Endometrium (tissue), 2 donors: ENCODE measurements at regions not wholly inside any gene's neighbourhood (a gene's known extent, or its start where the extent isn't known, plus 50 kb on each side); places are given as distances from the start of the nearest gene placed in this dataset.
"Not testable (repeated sequence)": the region's sequence is repeated elsewhere in the genome, so short reads cannot be mapped to it uniquely, and the experiment has no call there.

Source experiments
- FAIRE-seq: peaks from 2 replicates; lab custom pipeline; 2012; peaks lifted over from hg19 to GRCh38; lab: Jason Lieb, UNC
- donor health status: control.
- donor health status: control.

DNA sequence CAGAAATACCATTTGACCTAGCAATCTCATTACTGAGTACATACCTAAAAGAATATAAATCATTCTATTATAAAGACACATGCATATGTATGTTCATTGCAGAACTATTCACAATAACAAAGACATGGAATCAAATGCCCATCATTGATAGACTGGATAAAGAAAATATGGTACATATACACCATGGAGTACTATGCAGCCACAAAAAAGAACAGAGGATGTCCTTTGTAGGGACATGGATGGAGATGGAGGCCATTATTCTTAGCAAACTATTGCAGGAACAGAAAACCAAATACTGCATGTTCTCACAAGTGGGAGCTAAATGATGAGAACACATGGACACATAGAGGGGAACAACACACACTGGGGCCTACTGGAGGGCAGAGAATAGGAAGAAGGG, 124.5 kb upstream of the GOT2 start:
- not testable (repeated sequence) for FAIRE-seq

DNA sequence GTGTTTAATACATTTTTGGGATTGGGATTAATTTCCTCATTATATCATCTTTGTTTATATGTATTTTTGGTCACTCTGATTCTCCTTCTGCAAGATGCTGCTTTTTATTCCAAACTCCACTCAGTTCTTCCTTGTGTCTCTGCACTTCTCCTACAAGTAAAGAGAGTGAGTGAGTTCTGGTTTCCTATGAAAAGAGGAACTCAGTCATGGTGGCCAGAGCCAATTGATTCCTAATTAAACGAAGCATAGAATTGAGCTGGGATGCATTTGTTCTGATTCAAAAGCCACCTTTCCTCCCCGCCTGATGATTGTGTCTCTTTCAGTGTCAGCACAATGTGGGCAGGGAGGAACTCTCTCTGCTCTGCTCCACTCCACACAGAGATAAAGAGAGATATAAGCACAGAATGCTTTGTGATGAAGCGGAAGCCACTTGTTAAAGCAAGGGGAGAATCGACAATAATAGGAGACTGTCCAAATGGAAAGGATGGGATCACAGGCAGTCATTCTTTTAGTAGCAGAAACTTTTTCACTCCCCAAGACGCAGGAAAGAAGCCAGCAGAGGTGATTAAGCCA, 121.3 kb upstream of the GOT2 start:
- no peak for FAIRE-seq

- no peak for FAIRE-seq
Measured at GRCh38 chr16:58853854-58854791, 120.0 kb upstream of the GOT2 start.

DNA sequence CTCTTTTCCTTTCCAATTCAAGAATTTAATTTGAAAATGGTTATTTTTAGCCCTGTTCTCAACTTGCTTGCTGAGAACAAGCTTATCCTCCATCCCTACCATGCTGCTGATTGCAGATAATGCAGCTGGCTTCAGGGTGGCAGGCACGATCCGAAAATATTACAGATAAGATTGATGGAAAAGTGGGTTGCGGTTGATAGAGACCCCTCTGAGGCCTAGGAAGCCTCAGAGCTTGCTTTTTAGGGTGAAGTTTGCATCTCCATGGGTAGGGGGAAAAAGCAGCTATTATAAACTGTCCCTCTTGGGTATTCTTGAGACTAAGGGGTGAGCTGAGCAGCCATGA, 116.5 kb upstream of the GOT2 start:
- FAIRE-seq: no peak

- FAIRE-seq: peak; percentile 80
Measured at GRCh38 chr16:58850019-58850677, 116.0 kb upstream of the GOT2 start.

- no peak for FAIRE-seq
Measured at GRCh38 chr16:58848662-58849002, 114.5 kb upstream of the GOT2 start.

GRCh38 chr16:58847902-58848661, 114.0 kb upstream of the GOT2 start:
- FAIRE-seq: no peak

DNA sequence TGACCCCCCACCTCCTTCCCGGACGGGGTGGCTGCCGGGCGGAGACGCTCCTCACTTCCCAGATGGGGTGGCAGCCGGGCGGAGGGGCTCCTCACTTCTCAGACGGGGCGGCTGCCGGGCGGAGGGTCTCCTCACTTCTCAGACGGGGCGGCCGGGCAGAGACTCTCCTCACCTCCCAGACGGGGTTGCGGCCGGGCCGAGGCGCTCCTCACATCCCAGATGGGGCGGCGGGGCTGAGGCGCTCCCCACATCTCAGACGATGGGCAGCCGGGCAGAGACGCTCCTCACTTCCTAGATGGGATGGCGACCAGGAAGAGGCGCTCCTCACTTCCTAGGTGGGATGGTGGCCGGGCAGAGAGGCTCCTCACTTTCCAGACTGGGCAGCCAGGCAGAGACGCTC, 112.1 kb upstream of the GOT2 start:
- FAIRE-seq: not testable (repeated sequence)

DNA sequence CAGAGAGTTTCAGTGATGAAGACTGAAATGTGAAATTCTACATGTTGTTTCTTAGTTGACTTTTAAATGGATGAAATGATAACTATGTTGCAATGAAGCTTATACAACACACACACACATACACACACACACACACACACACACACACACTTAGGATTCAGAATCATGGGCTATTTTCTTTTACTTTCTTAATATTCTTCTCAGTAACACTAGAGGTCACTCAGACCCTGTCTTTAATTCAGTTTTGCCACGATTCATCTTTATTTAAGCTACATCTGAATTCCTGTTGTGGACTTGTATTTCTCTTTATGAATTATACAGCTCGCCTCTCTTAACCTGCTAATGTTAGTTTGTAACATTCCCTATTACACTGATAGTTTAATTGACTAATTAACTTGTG, 109.6 kb upstream of the GOT2 start:
- FAIRE-seq: peak; percentile 76

GRCh38 chr16:58842746-58843145, 108.6 kb upstream of the GOT2 start:
- FAIRE-seq: no peak

DNA sequence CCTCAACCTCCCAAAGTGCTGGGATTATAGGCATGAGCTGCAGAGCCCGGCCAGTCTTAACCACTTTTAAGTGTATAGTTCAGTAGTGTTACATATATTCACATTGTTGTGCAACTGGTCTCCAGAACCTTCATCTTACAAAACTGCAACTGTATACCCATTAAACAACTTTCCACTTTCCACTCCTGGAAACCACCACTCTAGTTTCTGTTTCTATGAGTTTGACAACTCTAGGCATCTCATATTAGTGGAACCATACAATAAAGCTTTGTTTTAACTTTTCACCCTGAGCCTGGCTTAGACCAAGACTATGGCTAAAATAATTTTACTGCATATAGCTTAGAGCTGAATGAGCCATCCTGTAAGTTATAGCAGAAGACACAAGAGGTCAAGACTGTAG, 108.0 kb upstream of the GOT2 start:
- no peak for FAIRE-seq

- FAIRE-seq: no peak
Measured at GRCh38 chr16:58837950-58838349, 103.8 kb upstream of the GOT2 start.

DNA sequence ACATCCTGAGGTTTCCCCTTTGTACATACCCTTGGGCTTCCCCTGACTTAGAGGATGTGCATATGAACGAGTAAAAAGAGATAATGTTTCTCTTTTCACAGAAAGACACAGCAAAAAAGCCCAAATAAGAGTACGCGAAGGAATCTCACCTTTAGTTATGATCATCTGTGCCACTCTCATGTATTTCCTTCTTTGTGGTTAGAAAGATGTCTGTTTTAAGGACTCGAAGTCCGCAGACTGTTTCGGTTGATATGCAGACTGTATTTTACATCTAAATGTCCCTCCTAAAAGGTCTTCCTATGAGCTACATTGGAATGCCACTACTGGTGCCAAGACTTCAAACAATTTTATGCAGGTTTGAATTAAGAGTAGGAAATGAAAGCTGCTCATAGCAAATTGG, 102.3 kb upstream of the GOT2 start:
- FAIRE-seq: no peak

DNA sequence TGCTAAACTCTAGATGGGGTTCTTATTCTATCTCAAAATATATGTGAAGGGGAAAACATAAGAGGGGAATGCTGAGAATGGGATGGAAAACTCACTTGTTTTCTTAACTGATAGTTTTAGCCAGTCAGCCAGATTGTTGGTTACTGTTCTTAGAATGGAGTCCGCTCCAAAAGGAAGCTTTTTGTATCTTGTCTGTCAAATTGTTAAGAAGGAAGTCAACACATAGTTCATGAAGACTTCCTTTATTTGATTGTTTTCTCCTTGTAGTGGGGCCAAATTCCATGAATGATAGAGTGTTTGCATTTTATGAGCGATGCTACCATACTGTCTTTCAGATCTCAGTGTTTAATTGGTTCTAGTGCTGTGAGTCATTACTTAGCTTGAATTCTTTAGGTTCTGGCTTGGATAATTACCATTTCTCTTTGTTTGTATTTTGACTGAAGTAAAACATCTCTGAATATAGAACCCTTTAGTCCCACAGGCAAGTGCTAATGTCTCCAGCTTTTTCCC, 98.3 kb upstream of the GOT2 start:
- FAIRE-seq: no peak

- FAIRE-seq: no peak
Measured at GRCh38 chr16:58831386-58831785, 97.3 kb upstream of the GOT2 start.

GRCh38 chr16:58828901-58829545, 94.9 kb upstream of the GOT2 start:
- FAIRE-seq: peak; percentile 73

GRCh38 chr16:58824201-58824600, 90.1 kb upstream of the GOT2 start:
- no peak for FAIRE-seq

GRCh38 chr16:58821886-58822285, 87.8 kb upstream of the GOT2 start:
- FAIRE-seq: no peak

DNA sequence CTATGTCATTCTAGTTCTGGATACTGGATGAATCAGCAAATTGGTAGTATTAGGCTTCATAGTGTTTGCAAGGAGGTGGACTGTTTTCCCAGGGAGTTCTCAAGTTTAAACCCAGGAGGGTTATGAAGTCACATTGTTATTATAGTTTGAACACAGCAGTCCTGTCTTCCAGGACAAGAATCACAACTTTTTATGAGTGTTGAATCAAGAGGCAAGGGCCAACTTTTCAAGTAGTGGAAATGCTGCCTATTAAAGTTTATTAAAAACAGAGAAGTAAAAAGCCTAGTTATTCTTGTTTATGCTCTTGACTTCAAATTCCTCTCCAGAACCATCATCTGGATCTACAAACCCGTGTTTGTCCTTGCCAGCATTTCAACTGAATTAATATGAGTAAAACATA, 86.3 kb upstream of the GOT2 start:
- peak; percentile 94 for FAIRE-seq

DNA sequence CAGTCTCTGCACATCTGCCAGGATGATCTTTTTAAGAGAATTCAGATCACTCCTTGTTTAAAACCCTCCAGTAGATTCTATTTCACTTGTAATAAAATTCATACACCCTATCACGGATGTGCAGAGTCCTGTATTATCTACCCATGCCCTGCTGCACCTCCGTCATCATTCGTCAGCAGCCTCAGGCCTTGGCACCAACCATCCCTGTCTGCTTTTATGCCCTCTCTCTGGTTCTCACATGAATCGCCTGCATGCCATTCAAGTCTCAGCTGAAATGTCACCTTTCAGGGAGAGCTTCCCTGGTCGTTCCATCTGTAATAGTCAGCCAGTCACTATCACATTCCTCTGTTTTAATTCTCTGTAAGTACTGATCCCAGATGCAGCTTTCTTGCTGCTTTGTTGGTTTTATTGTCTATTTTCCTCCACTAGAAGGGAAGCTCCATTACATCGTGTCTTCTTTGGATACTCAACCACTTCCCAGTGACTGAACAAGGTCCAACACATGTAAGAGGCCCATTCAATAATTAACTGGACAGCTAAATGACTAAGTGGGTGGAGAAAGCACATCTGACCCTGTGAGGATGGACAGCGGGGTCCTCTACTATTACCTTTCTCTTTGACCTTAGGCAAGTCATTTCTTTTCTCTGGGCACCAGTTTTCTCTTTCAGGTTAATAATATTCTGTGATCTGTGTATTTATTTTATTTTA, 81.2 kb upstream of the GOT2 start:
- no peak for FAIRE-seq

GRCh38 chr16:58814348-58814801, 80.3 kb upstream of the GOT2 start:
- FAIRE-seq: peak; percentile 54
